Spleen (tissue), 8 donors: ENCODE measurements at regions not wholly inside any gene's neighbourhood (a gene's known extent, or its start where the extent isn't known, plus 50 kb on each side); places are given as distances from the start of the nearest gene placed in this dataset.

Source experiments
- DNase-seq: peaks from one replicate; pipeline ENCODE4 v3.0.0-alpha.2; 2020
- H3K27ac ChIP-seq, 8 donors: fragments of 200-600 bp; sonication (generic) in 7 of 8; 1 replicate in 4 of 8; 2 replicates in 4 of 8; pipeline versions ENCODE4 v1.5.0 to v1.8.0; 2016 to 2021; ENCODE audit warnings: inconsistent platforms in 4 of 8, mild to moderate bottlenecking in 4 of 8, moderate library complexity in 1 of 8
- H3K27me3 ChIP-seq, 7 donors: fragments of 200-600 bp; sonication (generic) in 6 of 7; replicated peaks in 1 of 7; 1 replicate in 4 of 7; 2 replicates in 3 of 7; pipeline versions ENCODE4 v1.5.0 to v1.8.0; 2016 to 2021; ENCODE audit warnings: inconsistent platforms in 3 of 7, mild to moderate bottlenecking in 1 of 7
- H3K36me3 ChIP-seq, 6 donors: fragments of 200-600 bp; sonication (generic) in 5 of 6; 1 replicate in 4 of 6; 2 replicates in 2 of 6; pipeline versions ENCODE4 v1.5.0 to v1.8.0; 2016 to 2021; ENCODE audit warnings: inconsistent platforms in 2 of 6
- H3K4me1 ChIP-seq, 6 donors: fragments of 200-600 bp; sonication (generic) in 5 of 6; 1 replicate in 3 of 6; 2 replicates in 3 of 6; pipeline versions ENCODE4 v1.5.0 to v1.8.0; 2016 to 2021; ENCODE audit warnings: inconsistent platforms in 3 of 6
- H3K4me3 ChIP-seq, 8 donors: fragments of 200-600 bp; sonication (generic) in 7 of 8; 1 replicate in 4 of 8; 2 replicates in 4 of 8; pipeline versions ENCODE4 v1.5.0 to v1.8.0; 2016 to 2021; ENCODE audit warnings: inconsistent platforms in 4 of 8, mild to moderate bottlenecking in 4 of 8, moderate library complexity in 2 of 8
- H3K9me3 ChIP-seq, 8 donors: fragments of 200-600 bp; sonication (generic) in 7 of 8; 1 replicate in 4 of 8; 2 replicates in 4 of 8; pipeline versions ENCODE4 v1.5.0 to v1.8.0; 2016 to 2021; ENCODE audit warnings: inconsistent platforms in 4 of 8
- CTCF ChIP-seq, 11 experiments: fragments of 200-600 bp in 7 of 11; fragments of 450-650 bp in 4 of 11; sonication (generic) in 4 of 11; IDR thresholded peaks in 8 of 11; conservative IDR thresholded peaks in 3 of 11; 1 replicate in 7 of 11; 2 replicates in 4 of 11; pipeline versions ENCODE4 v1.4.0 to v1.8.0; 2016 to 2021; ENCODE audit warnings: antibody characterized with exemption in 11 of 11, inconsistent platforms in 4 of 11, mild to moderate bottlenecking in 1 of 11
- POLR2A ChIP-seq, 3 donors: fragments of 450-650 bp; IDR thresholded peaks; one replicate each; pipeline ENCODE4 v1.5.1; 2017; ENCODE audit warnings: antibody characterized with exemption in 3 of 3, mild to moderate bottlenecking in 1 of 3
- POLR2AphosphoS5 ChIP-seq, 3 donors: sonication (generic); formaldehyde crosslinking; IDR thresholded peaks; one replicate each; pipeline ENCODE4 v1.5.1; 2017; ENCODE audit warnings: antibody characterized with exemption in 3 of 3
- intact Hi-C: fragments of 100-400 bp; cut with DNase I; formaldehyde crosslinking; loops from one replicate; pipeline ENCODE4 v1.15.0; 2023; ENCODE audit warnings: low total_unique reads
- donor health status: DM: no; HTN: no; CAD: no; lungs with moderate emphysema.
- donor health status: DM: no; HTN: no; CAD: no.
- donor health status: DM: no; HTN: no; CAD: no.
- donor health status: DM: yes; HTN: yes; CAD: no.

GRCh38 chr2:18870307-18870706 lies 280.9 kb upstream of the NT5C1B start:
- H3K27me3 ChIP-seq, result no peaks in the 10 kb centered on the region
- H3K4me3 ChIP-seq, result no peak overlapping the region
- intact Hi-C loops, result no loop called here
- no peaks in the 10 kb centered on the region for H3K36me3 ChIP-seq
- H3K9me3 ChIP-seq, result peaks cover 0 to 9% (median 0%) of the 10 kb centered on the region in 8 donors
- no peaks in the 10 kb centered on the region for H3K4me1 ChIP-seq
- no peak for DNase-seq
- no peak overlapping the region for H3K27ac ChIP-seq
- TF ChIP-seq CTCF (IDR thresholded peaks at IDR 0.05 in 8 of 11, conservative IDR thresholded peaks at IDR 0.05 in 3 of 11) (no peak), POLR2AphosphoS5 (IDR thresholded peaks at IDR 0.05) (no peak), POLR2A (IDR thresholded peaks at IDR 0.05) (no peak)

- Histone ChIP-seq H3K4me1 (no peaks in the 10 kb centered on the region), H3K27ac (no peak overlapping the region), H3K9me3 (peaks cover 0 to 9% (median 0%) of the 10 kb centered on the region in 8 donors), H3K36me3 (no peaks in the 10 kb centered on the region), H3K4me3 (no peak overlapping the region), H3K27me3 (no peaks in the 10 kb centered on the region)
- intact Hi-C loops, result no loop called here
- TF ChIP-seq POLR2AphosphoS5 (IDR thresholded peaks at IDR 0.05) (no peak), CTCF (IDR thresholded peaks at IDR 0.05 in 8 of 11, conservative IDR thresholded peaks at IDR 0.05 in 3 of 11) (no peak), POLR2A (IDR thresholded peaks at IDR 0.05) (no peak)
- DNase-seq, result no peak
These were observed 272.6 kb upstream of the NT5C1B start for GRCh38 chr2:18861951-18862350.

- TF ChIP-seq POLR2AphosphoS5 (IDR thresholded peaks at IDR 0.05) (no peak), CTCF (IDR thresholded peaks at IDR 0.05 in 8 of 11, conservative IDR thresholded peaks at IDR 0.05 in 3 of 11) (no peak), POLR2A (IDR thresholded peaks at IDR 0.05) (no peak)
- Histone ChIP-seq H3K27me3 (no peaks in the 10 kb centered on the region), H3K27ac (no peak overlapping the region), H3K9me3 (peaks cover 0 to 4% (median 0%) of the 10 kb centered on the region in 8 donors), H3K4me1 (no peaks in the 10 kb centered on the region), H3K4me3 (no peak overlapping the region), H3K36me3 (no peaks in the 10 kb centered on the region)
- intact Hi-C loops, result no loop called here
- no peak for DNase-seq
These were observed 270.8 kb upstream of the NT5C1B start for GRCh38 chr2:18860179-18860578.

GRCh38 chr2:18856765-18857164 lies 267.4 kb upstream of the NT5C1B start:
- H3K27me3 ChIP-seq, result no peaks in the 10 kb centered on the region
- H3K36me3 ChIP-seq, result no peaks in the 10 kb centered on the region
- no peaks in the 10 kb centered on the region for H3K9me3 ChIP-seq
- no peaks in the 10 kb centered on the region for H3K4me1 ChIP-seq
- intact Hi-C loops, result no loop called here
- DNase-seq, result no peak
- no peak for TF ChIP-seq POLR2AphosphoS5 (IDR thresholded peaks at IDR 0.05)
- no peak for TF ChIP-seq CTCF (IDR thresholded peaks at IDR 0.05 in 8 of 11, conservative IDR thresholded peaks at IDR 0.05 in 3 of 11)
- no peak for TF ChIP-seq POLR2A (IDR thresholded peaks at IDR 0.05)
- no peak overlapping the region for H3K27ac ChIP-seq
- H3K4me3 ChIP-seq, result no peak overlapping the region
